ENCODE measurements at regions not wholly inside any gene's neighbourhood (a gene's known extent, or its start where the extent isn't known, plus 50 kb on each side); places are given as distances from the start of the nearest gene placed in this dataset.
"Not testable (repeated sequence)": the region's sequence is repeated elsewhere in the genome, so short reads cannot be mapped to it uniquely, and the experiment has no call there.

DNA sequence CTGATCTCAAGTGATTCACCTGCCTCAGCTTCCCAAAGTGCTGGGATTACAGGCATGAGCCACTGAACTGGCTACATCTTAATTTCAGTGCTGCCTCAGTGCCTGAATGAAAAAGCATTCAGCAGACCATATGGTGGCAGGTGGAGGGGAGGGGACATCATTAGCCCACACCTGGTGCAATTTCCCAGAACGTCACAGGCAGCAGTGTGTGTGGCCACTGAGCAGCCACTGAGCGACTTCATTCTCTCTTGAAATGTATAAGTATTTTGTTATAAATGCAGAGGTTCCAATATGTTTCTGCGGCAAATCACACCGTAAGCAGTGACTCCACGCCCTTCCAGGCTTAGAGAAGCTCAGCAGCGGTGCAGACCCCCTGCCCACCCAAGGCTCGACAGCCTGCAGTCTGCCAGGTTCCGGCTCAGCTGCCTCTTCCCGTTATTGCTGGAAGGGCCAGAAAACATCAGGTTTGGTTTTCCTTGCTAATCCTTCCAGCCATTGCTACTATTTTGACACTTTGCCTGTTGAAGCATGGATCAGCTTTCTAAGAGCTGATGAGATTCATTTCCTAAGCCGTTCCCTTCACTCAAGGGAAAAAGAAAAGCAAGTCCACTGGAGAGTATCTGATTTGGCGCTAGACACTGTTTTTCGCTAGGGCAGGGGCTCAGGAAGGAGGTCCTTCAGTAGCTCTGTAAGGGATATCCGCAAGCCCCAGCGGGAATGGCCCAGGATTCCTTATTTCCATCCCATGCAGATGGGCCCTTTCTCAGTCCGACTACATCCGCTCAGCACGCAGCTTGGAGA lies 250.7 kb downstream of the VAPA start:
- ATAC-seq: no peak
- no peaks in the 10 kb centered on the region for H3K4me1 Mint-ChIP-seq
- no peaks in the 10 kb centered on the region for H3K27me3 Mint-ChIP-seq
- H3K27ac Mint-ChIP-seq: no peak overlapping the region
- H3K4me3 Mint-ChIP-seq: no peak overlapping the region
- no peaks in the 10 kb centered on the region for H3K36me3 Mint-ChIP-seq
- H3K9me3 Mint-ChIP-seq: no peaks in the 10 kb centered on the region

DNA sequence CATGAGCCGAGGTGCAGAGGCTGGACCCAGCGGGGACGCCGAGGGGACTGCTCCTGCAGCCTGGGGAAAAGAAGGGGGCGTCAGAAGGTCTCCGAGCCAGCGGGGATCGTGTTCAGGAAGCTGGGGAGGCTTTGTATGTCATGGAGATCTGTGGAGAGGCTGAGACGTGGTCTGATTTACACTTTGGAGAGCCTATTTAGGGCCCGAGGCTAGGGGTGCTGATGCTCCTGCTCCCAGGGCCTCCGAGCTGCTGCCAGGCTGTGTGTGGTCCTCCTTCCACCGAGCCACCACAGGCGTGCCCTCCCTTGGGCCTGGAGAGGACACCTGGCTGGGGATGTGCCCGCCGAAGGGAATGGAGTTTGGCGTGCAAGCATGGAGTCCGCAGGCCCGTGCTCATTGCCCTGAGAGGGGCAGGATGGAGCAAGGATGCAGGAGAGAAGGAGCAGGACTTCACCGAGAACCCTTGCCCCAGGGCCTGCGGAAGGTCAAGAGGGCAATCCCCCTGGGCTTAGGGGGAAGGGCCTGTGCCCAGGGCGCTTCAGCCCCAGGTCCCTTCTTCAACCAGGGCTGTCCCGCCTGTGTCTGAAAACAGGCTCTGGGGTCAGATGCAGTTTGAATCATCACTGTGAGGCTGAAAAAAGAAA lies 252.5 kb downstream of the VAPA start:
- Mint-ChIP-seq H3K27ac (no peak overlapping the region), H3K4me1 (no peaks in the 10 kb centered on the region)
- no peak for ATAC-seq

GRCh38 chr18:10167759-10168158 lies 253.9 kb downstream of the VAPA start:
- Mint-ChIP-seq H3K27me3 (no peaks in the 10 kb centered on the region), H3K4me3 (no peak overlapping the region), H3K9me3 (no peaks in the 10 kb centered on the region), H3K4me1 (no peaks in the 10 kb centered on the region), H3K36me3 (no peaks in the 10 kb centered on the region), H3K27ac (no peak overlapping the region)
- ATAC-seq: no peak

More for the DNA sequence above, 252.5 kb downstream of the VAPA start:
- Mint-ChIP-seq H3K9me3 (no peaks in the 10 kb centered on the region), H3K4me3 (no peak overlapping the region), H3K36me3 (no peaks in the 10 kb centered on the region), H3K27me3 (no peaks in the 10 kb centered on the region)

DNA sequence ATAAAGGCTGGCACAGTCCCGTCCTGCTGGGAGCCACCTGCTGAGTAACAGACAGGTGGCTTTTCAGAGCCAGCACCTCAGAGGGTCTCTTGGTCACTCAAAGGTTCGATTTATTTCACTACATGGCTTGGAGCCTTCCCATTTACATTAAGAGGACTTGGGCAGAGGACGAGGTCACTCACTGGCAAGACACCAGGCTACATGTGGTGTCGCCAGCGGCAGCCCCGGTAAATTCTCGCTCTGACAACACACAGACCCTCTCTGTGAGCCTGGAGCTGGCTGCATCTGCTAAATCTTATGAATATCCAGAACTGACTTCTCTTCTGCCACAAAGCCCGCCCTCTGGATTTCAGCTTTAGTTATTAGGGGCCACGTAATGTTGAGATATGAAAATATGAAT lies 254.7 kb downstream of the VAPA start:
- Mint-ChIP-seq H3K27ac (no peak overlapping the region), H3K27me3 (no peaks in the 10 kb centered on the region), H3K36me3 (no peaks in the 10 kb centered on the region), H3K4me3 (no peak overlapping the region), H3K9me3 (no peaks in the 10 kb centered on the region), H3K4me1 (no peaks in the 10 kb centered on the region)
- ATAC-seq: no peak

DNA sequence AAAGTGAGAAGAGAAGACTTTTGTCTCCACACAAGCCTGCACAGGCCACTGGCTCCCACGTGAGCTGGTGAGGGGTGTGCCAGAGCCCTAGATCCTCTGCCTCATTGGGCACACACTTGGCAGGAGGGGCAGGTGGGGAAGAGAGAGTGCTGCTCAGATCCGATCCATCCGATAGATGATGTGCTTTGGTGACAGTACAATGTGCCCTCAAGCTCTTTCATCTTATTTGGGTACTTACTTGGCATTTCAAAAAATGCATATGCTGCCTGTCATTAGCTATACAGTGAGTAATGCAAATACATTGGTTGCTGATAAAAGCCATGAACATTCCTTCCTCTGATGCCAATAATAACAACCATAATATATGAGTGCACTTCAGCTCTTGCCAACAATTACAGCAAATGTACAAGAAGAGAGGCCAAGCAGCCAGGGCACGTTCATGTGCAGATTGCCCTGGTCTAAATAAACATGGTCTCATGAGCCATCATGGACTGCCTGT lies 255.3 kb downstream of the VAPA start:
- no peak overlapping the region for H3K4me3 Mint-ChIP-seq
- H3K9me3 Mint-ChIP-seq: no peaks in the 10 kb centered on the region
- H3K4me1 Mint-ChIP-seq: no peaks in the 10 kb centered on the region
- H3K27me3 Mint-ChIP-seq: no peaks in the 10 kb centered on the region
- no peak for ATAC-seq
- no peaks in the 10 kb centered on the region for H3K36me3 Mint-ChIP-seq
- no peak overlapping the region for H3K27ac Mint-ChIP-seq

DNA sequence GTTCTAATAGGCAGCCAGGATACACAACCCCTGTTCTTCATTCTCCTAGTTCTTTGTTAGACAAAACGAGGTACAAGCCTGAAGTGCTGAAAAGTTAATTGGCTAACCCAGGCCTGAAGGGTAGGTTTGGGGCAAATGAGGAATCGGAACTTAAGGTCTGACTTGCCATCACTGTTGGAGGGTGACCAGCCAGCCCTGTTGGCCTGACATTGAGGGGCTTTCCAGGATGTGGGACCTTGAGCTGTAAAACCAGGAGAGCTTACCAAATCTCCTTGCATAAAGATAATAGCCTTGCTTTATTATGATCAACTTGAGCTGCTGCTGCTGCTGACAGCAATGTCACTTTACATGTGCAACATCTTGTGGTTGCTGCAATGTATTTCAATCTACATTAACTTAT lies 256.0 kb downstream of the VAPA start:
- Mint-ChIP-seq H3K4me3 (no peak overlapping the region), H3K36me3 (no peaks in the 10 kb centered on the region), H3K9me3 (no peaks in the 10 kb centered on the region), H3K4me1 (no peaks in the 10 kb centered on the region), H3K27ac (no peak overlapping the region), H3K27me3 (no peaks in the 10 kb centered on the region)
- no peak for ATAC-seq

DNA sequence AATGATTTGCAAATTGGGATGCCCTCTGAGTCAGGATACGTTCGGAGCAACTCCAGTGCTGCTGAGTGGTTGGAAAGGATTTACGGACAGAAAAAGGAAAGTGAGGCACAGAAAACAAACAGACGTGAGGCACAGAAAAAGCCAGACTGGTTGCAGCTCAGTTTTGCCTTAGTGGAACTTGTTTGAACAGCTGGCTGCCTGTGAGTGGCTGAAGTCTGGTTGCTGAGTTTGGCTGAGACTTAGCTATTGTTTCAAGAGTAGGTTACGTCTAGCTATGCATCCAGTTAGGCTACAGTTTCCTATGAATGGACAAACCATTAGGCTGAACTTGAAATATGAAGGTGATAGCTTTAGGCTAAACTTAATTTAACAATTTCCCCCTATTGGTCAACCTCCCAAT lies 256.6 kb downstream of the VAPA start:
- Mint-ChIP-seq H3K4me3 (no peak overlapping the region), H3K36me3 (no peaks in the 10 kb centered on the region), H3K27me3 (no peaks in the 10 kb centered on the region), H3K27ac (no peak overlapping the region), H3K9me3 (no peaks in the 10 kb centered on the region), H3K4me1 (peaks cover 3% of the 10 kb centered on the region)
- no peak for ATAC-seq

- not testable (repeated sequence) for H3K27ac Mint-ChIP-seq, ATAC-seq, H3K9me3 Mint-ChIP-seq, H3K4me3 Mint-ChIP-seq, H3K36me3 Mint-ChIP-seq
- peaks cover 14% of the 10 kb centered on the region for H3K4me1 Mint-ChIP-seq
- H3K27me3 Mint-ChIP-seq: peaks cover 19% of the 10 kb centered on the region
Observed at GRCh38 chr18:10175333-10175732, 261.5 kb downstream of the VAPA start.

DNA sequence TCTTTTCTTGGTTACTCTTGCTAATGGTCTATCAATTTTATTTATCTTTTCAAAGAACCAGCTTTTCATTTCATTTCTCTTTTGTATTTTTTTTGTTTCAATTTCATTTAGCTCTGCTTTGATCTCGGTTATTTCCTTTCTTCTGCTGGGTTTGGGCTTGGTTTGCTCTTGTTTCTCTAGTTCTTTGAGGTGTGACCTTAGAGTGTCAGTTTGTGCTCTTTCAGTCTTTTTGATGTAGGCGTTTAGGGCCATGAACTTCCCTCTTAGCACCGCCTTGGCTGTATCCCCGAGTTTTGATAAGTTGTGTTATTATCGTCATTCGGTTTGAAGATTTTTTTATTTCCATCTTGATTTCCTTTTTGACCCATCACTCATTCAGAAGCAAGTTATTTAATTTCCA lies 265.5 kb downstream of the VAPA start:
- H3K9me3 Mint-ChIP-seq, H3K27ac Mint-ChIP-seq, H3K4me3 Mint-ChIP-seq, ATAC-seq, H3K36me3 Mint-ChIP-seq: not testable (repeated sequence)
- Mint-ChIP-seq H3K4me1 (peaks cover 14% of the 10 kb centered on the region), H3K27me3 (peaks cover 19% of the 10 kb centered on the region)

GRCh38 chr18:10182009-10182624 lies 268.3 kb downstream of the VAPA start:
- ATAC-seq: no peak
- Mint-ChIP-seq H3K27ac (no peak overlapping the region), H3K27me3 (peaks cover 9% of the 10 kb centered on the region), H3K4me3 (no peak overlapping the region), H3K36me3 (no peaks in the 10 kb centered on the region), H3K4me1 (peaks cover 7% of the 10 kb centered on the region), H3K9me3 (peaks cover 6% of the 10 kb centered on the region)

DNA sequence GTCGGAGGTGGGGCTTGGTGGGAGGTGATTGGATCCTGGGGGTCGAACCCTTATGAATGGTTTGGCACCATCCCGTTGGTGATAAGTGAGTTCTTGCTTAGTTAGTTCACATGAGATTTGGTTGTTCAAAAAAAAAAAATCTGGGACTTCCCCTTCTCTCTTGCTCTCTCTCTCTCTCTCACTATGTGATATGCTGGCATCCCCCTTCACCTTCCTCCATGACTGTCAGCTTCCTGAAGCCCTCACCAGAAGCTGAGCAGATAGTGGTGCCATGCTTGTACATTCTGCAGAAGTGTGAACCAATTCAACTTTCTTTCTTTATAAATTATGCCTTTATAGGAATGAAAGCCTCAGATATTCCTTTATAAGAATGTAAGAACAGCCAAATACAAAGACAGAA lies 269.7 kb upstream of the APCDD1 start:
- Mint-ChIP-seq H3K27ac (no peak overlapping the region), H3K27me3 (peaks cover 8% of the 10 kb centered on the region), H3K4me3 (no peak overlapping the region), H3K36me3 (no peaks in the 10 kb centered on the region), H3K4me1 (no peaks in the 10 kb centered on the region), H3K9me3 (peaks cover 2% of the 10 kb centered on the region)
- peak; percentile 58 for ATAC-seq

DNA sequence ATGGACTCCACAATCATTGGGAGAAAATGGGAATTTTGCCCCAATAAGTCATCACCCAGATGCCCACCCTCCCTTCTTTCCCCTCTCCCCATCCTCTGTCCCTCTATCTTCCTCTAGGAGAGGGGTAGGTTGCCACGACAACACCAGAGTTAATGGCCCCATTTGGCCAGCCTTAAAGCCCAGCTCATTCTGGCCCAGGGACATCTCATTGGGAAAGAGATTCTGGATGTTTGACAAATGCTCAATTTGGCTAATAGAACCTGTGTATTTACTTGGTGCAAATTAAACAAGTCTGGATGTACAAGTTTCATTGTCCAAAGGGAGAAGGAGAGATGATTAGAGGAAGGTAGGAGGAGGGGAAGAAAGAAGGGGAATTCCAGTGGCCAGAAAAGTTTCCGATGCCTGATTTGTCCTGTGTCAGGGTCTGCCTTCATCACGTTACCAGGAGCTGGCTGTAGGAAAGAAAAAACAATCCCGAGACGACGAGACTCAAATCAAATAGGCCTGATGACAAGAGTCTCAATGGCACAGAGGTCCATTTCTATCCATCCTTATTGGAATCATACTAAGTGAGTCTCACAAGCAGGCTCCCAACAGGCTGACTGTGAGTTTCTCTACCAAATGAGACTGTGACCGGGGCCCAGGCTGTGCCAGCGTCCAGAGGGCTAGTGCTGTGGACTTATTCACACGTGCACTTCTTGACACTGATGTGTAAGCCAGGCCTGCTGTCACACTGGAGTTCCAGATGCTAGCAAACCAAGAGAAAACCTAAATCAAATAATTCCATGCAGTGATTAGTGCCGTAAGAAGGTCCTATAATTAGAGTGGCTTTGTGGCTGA lies 265.2 kb upstream of the APCDD1 start:
- H3K27me3 Mint-ChIP-seq: peaks cover 11% of the 10 kb centered on the region
- ATAC-seq: no peak
- H3K4me3 Mint-ChIP-seq: no peak overlapping the region
- no peaks in the 10 kb centered on the region for H3K36me3 Mint-ChIP-seq
- no peak overlapping the region for H3K27ac Mint-ChIP-seq
- peaks cover 2% of the 10 kb centered on the region for H3K9me3 Mint-ChIP-seq
- H3K4me1 Mint-ChIP-seq: no peaks in the 10 kb centered on the region

GRCh38 chr18:10190564-10190963 lies 263.9 kb upstream of the APCDD1 start:
- no peak for ATAC-seq
- no peaks in the 10 kb centered on the region for H3K36me3 Mint-ChIP-seq
- no peak overlapping the region for H3K4me3 Mint-ChIP-seq
- peaks cover 11% of the 10 kb centered on the region for H3K27me3 Mint-ChIP-seq
- no peaks in the 10 kb centered on the region for H3K9me3 Mint-ChIP-seq
- no peak overlapping the region for H3K27ac Mint-ChIP-seq
- no peaks in the 10 kb centered on the region for H3K4me1 Mint-ChIP-seq

DNA sequence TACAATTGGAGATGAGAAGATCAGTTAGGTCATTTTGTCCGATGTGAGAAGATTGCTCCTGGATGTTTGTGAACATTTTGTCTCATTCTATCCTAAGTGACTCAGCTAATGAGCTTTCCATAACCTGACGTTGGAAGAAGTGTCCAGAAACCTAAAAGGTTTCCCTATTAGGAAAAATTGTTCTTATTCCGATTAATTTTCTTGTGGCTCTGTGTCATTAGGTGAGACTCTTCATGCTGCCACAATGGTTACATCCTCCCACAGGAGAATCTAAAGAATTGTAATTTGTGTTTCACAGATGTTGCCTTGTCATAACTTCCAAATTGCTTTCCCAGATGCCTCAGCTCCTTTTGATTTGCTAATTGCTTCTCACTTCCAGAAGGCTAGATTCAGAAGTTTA lies 261.0 kb upstream of the APCDD1 start:
- H3K36me3 Mint-ChIP-seq: no peaks in the 10 kb centered on the region
- ATAC-seq: no peak
- H3K4me3 Mint-ChIP-seq: no peak overlapping the region
- H3K27me3 Mint-ChIP-seq: peaks cover 11% of the 10 kb centered on the region
- H3K9me3 Mint-ChIP-seq: no peaks in the 10 kb centered on the region
- no peak overlapping the region for H3K27ac Mint-ChIP-seq
- H3K4me1 Mint-ChIP-seq: no peaks in the 10 kb centered on the region

DNA sequence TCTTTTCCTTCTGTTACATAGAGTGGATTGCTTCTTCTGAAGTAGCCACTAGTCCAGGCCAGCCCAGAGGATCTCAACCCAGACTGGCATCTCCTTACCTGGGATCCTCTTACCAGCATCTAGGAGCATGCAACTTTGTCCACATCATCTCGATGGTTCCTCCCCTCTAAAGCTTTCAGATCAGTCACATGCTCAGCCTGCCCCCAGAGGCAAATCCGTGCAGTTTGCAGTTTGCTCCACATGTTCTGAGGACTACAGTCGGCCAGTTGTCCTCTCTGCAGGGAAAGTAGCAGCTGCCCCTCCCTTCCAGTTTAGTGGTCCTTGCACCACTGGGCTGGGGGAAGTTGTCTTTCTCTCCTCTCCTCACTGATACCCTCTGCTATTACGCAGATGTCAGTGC lies 259.8 kb upstream of the APCDD1 start:
- Mint-ChIP-seq H3K4me3 (no peak overlapping the region), H3K4me1 (no peaks in the 10 kb centered on the region), H3K27ac (no peak overlapping the region)

More for the DNA sequence above, 259.8 kb upstream of the APCDD1 start:
- no peak for ATAC-seq
- no peaks in the 10 kb centered on the region for H3K9me3 Mint-ChIP-seq
- peaks cover 5% of the 10 kb centered on the region for H3K27me3 Mint-ChIP-seq
- H3K36me3 Mint-ChIP-seq: no peaks in the 10 kb centered on the region

Measured in stimulated activated memory B cell treated with anti-CD40 and anti-IgM and Interleukin-4, amounts not matched to agents 10 μg/mL and 1 μg/mL and 100 μg/mL, for 72 hours (primary cell).